ENCODE measurements at regions not wholly inside any gene's neighbourhood (a gene's known extent, or its start where the extent isn't known, plus 50 kb on each side); places are given as distances from the start of the nearest gene placed in this dataset.

- in situ Hi-C loops (cut with HindIII; ENCODE audit: low sequenced_read_pairs) = no loop called here
- DNase-seq (ENCODE audit: low read depth, low spot score) = no peak
- TF ChIP-seq CTCF (IDR thresholded peaks at IDR 0.05; ENCODE audit: low read depth, low read length) = no peak
- H3K4me3 ChIP-seq (ENCODE audit: low read depth, low read length) = no peak overlapping the region
Measured at GRCh38 chr13:50360637-50361036, 345.4 kb downstream of the KCNRG start.

GRCh38 chr13:50361282-50361681 lies 346.0 kb downstream of the KCNRG start:
- H3K4me3 ChIP-seq (ENCODE audit: low read depth, low read length) = no peak overlapping the region
- in situ Hi-C loops (cut with HindIII; ENCODE audit: low sequenced_read_pairs) = no loop called here
- no peak for DNase-seq (ENCODE audit: low read depth, low spot score)
- no peak for TF ChIP-seq CTCF (IDR thresholded peaks at IDR 0.05; ENCODE audit: low read depth, low read length)

- no peak overlapping the region for H3K4me3 ChIP-seq (ENCODE audit: low read depth, low read length)
- no peak for DNase-seq (ENCODE audit: low read depth, low spot score)
Measured at GRCh38 chr13:50365408-50366391, 350.5 kb downstream of the KCNRG start.

GRCh38 chr13:50366488-50367174 lies 351.4 kb downstream of the KCNRG start:
- in situ Hi-C loops (cut with HindIII; ENCODE audit: low sequenced_read_pairs) = no loop called here
- TF ChIP-seq CTCF (IDR thresholded peaks at IDR 0.05; ENCODE audit: low read depth, low read length) = no peak
- no peak overlapping the region for H3K4me3 ChIP-seq (ENCODE audit: low read depth, low read length)
- DNase-seq (ENCODE audit: low read depth, low spot score) = no peak

More at GRCh38 chr13:50365408-50366391, 350.5 kb downstream of the KCNRG start:
- TF ChIP-seq CTCF (IDR thresholded peaks at IDR 0.05; ENCODE audit: low read depth, low read length) = no peak
- in situ Hi-C loops (cut with HindIII; ENCODE audit: low sequenced_read_pairs) = no loop called here

GRCh38 chr13:50369646-50370045 lies 354.4 kb downstream of the KCNRG start:
- no peak for DNase-seq (ENCODE audit: low read depth, low spot score)
- TF ChIP-seq CTCF (IDR thresholded peaks at IDR 0.05; ENCODE audit: low read depth, low read length) = no peak
- in situ Hi-C loops (cut with HindIII; ENCODE audit: low sequenced_read_pairs) = no loop called here
- no peak overlapping the region for H3K4me3 ChIP-seq (ENCODE audit: low read depth, low read length)

GRCh38 chr13:50370303-50370950 lies 355.2 kb downstream of the KCNRG start:
- TF ChIP-seq CTCF (IDR thresholded peaks at IDR 0.05; ENCODE audit: low read depth, low read length) = no peak
- in situ Hi-C loops (cut with HindIII; ENCODE audit: low sequenced_read_pairs) = no loop called here
- DNase-seq (ENCODE audit: low read depth, low spot score) = no peak
- H3K4me3 ChIP-seq (ENCODE audit: low read depth, low read length) = no peak overlapping the region

Data from astrocyte of the spinal cord (primary cell).